ENCODE measurements at regions not wholly inside any gene's neighbourhood (a gene's known extent, or its start where the extent isn't known, plus 50 kb on each side); places are given as distances from the start of the nearest gene placed in this dataset.

DNA sequence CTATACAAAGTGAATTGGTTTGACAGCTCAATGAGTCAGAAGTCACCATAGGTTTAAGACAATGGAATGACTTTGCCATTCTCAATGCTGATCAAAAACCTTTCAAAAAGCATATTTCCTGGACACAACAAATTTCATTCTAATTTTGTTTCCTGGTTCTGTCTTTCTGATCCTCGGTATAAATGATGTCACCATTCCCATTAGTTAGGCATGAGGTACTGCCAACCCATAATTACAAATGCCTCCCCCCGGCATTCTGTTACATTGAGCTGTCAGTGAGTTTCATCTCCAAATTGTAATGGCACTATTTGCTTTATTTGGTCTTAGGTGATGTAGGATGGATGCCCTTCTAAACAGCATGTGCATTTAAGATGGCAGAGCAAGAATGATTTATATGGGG lies 81.7 kb upstream of the NFE2L3 start:
- Histone ChIP-seq H3K9me3 (replicated peaks; ENCODE audit: control insufficient read depth, insufficient read depth, low read length) (no peaks in the 10 kb centered on the region), H2AFZ (ENCODE audit: low read depth, low read length) (no peak overlapping the region), H3K4me2 (ENCODE audit: insufficient read depth, low read length) (no peak overlapping the region), H3K4me1 (ENCODE audit: control insufficient read depth, extremely low read depth, insufficient read depth, low read length) (no peaks in the 10 kb centered on the region), H3K4me3 (replicated peaks in 1 of 3; ENCODE audit: insufficient read depth in 1 of 3, low read depth in 1 of 3, low read length in 3 of 3) (no peak overlapping the region), H3K79me2 (ENCODE audit: control insufficient read depth, insufficient read depth, low read length) (no peaks in the 10 kb centered on the region), H3K27me3 (ENCODE audit: control insufficient read depth in 2 of 2, insufficient read depth in 2 of 2, low read length in 2 of 2) (peaks cover 5 to 14% of the 10 kb centered on the region in 2 experiments), H3K9ac (replicated peaks; ENCODE audit: extremely low read depth, insufficient read depth, low read length) (no peak overlapping the region), H4K20me1 (replicated peaks; ENCODE audit: control insufficient read depth, extremely low read depth, insufficient read depth, low read length) (no peaks in the 10 kb centered on the region), H3K9me1 (replicated peaks; ENCODE audit: control insufficient read depth, extremely low read depth, insufficient read depth, low read length) (no peaks in the 10 kb centered on the region), H3K27ac (ENCODE audit: insufficient read depth, low read depth, low read length) (no peak overlapping the region), H3K36me3 (ENCODE audit: control insufficient read depth in 2 of 2, extremely low read depth in 1 of 2, insufficient read depth in 2 of 2, low read length in 2 of 2) (no peaks in the 10 kb centered on the region)
- ChIA-PET CTCF (interaction anchor here (0.8 to 1.7 kb wide), 7 partner anchors 8 to 295 kb away, joined by 3 to 6 read pairs (median 3); no protein-coding TSS in a partner anchor), POLR2A (no interaction called here)
- FAIRE-seq (no peak), DNase-seq (ENCODE audit: low read depth, low spot score) (no peak)
- dilution Hi-C loops (cut with MboI; ENCODE audit: extremely low pct_ligation_motif_present, low sequenced_read_pairs): no loop called here
- BruUV-seq (replicated peaks): no TSS peak
- intact Hi-C loops (cut with micrococcal nuclease): no loop called here
- TF ChIP-seq JUN (IDR thresholded peaks at IDR 0.05; ENCODE audit: borderline replicate concordance, insufficient read depth, insufficient read length, low read depth) (peak; percentile 8), POLR2A (IDR thresholded peaks at IDR 0.05; ENCODE audit: low read depth, low read length) (no peak), FOS (IDR thresholded peaks at IDR 0.05; ENCODE audit: borderline replicate concordance, insufficient read depth, low read length) (no peak), EZH2 (IDR thresholded peaks at IDR 0.05; ENCODE audit: borderline replicate concordance, low read depth, low read length, severe bottlenecking) (no peak)

DNA sequence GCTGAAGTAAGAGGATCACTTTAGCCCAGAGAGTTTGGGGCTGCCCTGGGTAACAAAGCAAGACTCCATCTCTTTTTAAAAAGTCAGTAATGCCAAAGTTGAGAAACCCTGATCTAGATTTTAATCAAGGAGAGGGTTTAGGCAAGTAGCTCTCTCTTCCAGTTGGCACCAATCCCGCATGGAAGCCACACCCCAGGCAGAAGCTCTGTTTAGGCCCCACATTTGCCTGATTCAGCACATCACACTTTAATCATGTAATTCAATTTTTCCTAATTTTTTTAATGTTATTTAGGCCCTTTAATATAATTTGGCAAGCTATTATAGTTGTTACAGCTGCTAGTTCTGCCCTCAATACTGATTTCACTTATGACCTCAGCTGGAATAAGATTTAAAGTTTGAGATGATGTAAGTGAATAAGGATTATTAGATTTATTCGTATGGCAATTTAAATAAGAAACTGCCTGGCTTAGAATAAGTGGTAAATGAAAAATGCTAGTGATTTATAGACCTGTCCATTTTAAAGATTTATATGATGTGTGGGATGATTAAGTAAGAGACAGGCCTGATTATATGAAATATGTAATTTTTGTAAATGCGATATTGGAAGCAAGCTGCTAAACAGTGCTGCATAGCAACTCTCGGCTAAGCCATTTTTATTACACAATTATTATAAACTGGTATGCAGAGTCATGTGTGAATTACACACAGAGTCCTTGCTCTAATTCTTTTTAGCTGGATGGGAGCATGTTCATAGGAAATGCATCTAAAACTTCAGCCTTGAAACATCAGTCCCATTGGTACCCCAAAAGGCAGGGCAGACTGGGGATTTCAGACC lies 80.2 kb upstream of the NFE2L3 start:
- Histone ChIP-seq H3K27ac (ENCODE audit: insufficient read depth, low read depth, low read length) (no peak overlapping the region), H3K4me2 (ENCODE audit: insufficient read depth, low read length) (no peak overlapping the region), H3K9me3 (replicated peaks; ENCODE audit: control insufficient read depth, insufficient read depth, low read length) (no peaks in the 10 kb centered on the region), H3K4me3 (replicated peaks in 1 of 3; ENCODE audit: insufficient read depth in 1 of 3, low read depth in 1 of 3, low read length in 3 of 3) (no peak overlapping the region), H3K36me3 (ENCODE audit: control insufficient read depth in 2 of 2, extremely low read depth in 1 of 2, insufficient read depth in 2 of 2, low read length in 2 of 2) (no peaks in the 10 kb centered on the region), H3K9ac (replicated peaks; ENCODE audit: extremely low read depth, insufficient read depth, low read length) (no peak overlapping the region), H4K20me1 (replicated peaks; ENCODE audit: control insufficient read depth, extremely low read depth, insufficient read depth, low read length) (no peaks in the 10 kb centered on the region), H3K9me1 (replicated peaks; ENCODE audit: control insufficient read depth, extremely low read depth, insufficient read depth, low read length) (no peaks in the 10 kb centered on the region), H2AFZ (ENCODE audit: low read depth, low read length) (no peak overlapping the region), H3K79me2 (ENCODE audit: control insufficient read depth, insufficient read depth, low read length) (no peaks in the 10 kb centered on the region), H3K4me1 (ENCODE audit: control insufficient read depth, extremely low read depth, insufficient read depth, low read length) (no peaks in the 10 kb centered on the region), H3K27me3 (ENCODE audit: control insufficient read depth in 2 of 2, insufficient read depth in 2 of 2, low read length in 2 of 2) (peaks cover 5 to 14% of the 10 kb centered on the region in 2 experiments)
- ChIA-PET POLR2A (no interaction called here), CTCF (interaction anchor here (1.6 kb wide), 1 partner anchor 293 kb away, joined by 5 read pairs; no protein-coding TSS in a partner anchor)
- no TSS peak for BruUV-seq (replicated peaks)
- dilution Hi-C loops (cut with MboI; ENCODE audit: extremely low pct_ligation_motif_present, low sequenced_read_pairs): no loop called here
- intact Hi-C loops (cut with micrococcal nuclease): no loop called here
- DNase-seq (ENCODE audit: low read depth, low spot score) (no peak), FAIRE-seq (no peak)
- TF ChIP-seq, protein P1, sequence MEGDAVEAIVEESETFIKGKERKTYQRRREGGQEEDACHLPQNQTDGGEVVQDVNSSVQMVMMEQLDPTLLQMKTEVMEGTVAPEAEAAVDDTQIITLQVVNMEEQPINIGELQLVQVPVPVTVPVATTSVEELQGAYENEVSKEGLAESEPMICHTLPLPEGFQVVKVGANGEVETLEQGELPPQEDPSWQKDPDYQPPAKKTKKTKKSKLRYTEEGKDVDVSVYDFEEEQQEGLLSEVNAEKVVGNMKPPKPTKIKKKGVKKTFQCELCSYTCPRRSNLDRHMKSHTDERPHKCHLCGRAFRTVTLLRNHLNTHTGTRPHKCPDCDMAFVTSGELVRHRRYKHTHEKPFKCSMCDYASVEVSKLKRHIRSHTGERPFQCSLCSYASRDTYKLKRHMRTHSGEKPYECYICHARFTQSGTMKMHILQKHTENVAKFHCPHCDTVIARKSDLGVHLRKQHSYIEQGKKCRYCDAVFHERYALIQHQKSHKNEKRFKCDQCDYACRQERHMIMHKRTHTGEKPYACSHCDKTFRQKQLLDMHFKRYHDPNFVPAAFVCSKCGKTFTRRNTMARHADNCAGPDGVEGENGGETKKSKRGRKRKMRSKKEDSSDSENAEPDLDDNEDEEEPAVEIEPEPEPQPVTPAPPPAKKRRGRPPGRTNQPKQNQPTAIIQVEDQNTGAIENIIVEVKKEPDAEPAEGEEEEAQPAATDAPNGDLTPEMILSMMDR (IDR thresholded peaks at IDR 0.05; ENCODE audit: extremely low read depth in 1 of 2, insufficient read depth in 1 of 2, low read depth in 1 of 2, low read length in 2 of 2): no peak
- TF ChIP-seq POLR2AphosphoS5 (IDR thresholded peaks at IDR 0.05; ENCODE audit: insufficient read depth, low read depth, low read length): no peak
- no peak for TF ChIP-seq GATA2 (IDR thresholded peaks at IDR 0.05; ENCODE audit: insufficient read depth, insufficient read length, low read depth, low read length)
- TF ChIP-seq POLR2A (IDR thresholded peaks at IDR 0.05; ENCODE audit: low read depth, low read length): no peak
- TF ChIP-seq MYC (IDR thresholded peaks at IDR 0.05; ENCODE audit: low read depth, low read length): no peak
- TF ChIP-seq, protein P2, sequence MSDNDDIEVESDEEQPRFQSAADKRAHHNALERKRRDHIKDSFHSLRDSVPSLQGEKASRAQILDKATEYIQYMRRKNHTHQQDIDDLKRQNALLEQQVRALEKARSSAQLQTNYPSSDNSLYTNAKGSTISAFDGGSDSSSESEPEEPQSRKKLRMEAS (IDR thresholded peaks at IDR 0.05; ENCODE audit: insufficient read depth, insufficient read length): no peak
- TF ChIP-seq FOS (IDR thresholded peaks at IDR 0.05; ENCODE audit: borderline replicate concordance, insufficient read depth, low read length): no peak
